GM13976 (cell line): ENCODE measurements at regions not wholly inside any gene's neighbourhood (a gene's known extent, or its start where the extent isn't known, plus 50 kb on each side); places are given as distances from the start of the nearest gene placed in this dataset.

Experiments
- DNase-seq: peaks from one replicate; pipeline ENCODE4 v3.0.0; 2012; ENCODE audit warnings: low spot score
- CTCF ChIP-seq: IDR thresholded peaks from 2 replicates; pipeline ENCODE4 v1.5.1; 2012; ENCODE audit warnings: borderline replicate concordance, mild to moderate bottlenecking; ENCODE audit not compliant: insufficient read depth; ENCODE audit errors: extremely low read depth, missing control alignments, control extremely low read depth
- in situ Hi-C: fragments of 300-500 bp; cut with MboI; formaldehyde crosslinking; loops from one replicate; pipeline ENCODE4 v1.12.0; 2022; ENCODE audit warnings: low sequenced_read_pairs, mixed read lengths, inconsistent platforms; ENCODE audit not compliant: unreplicated experiment

DNA sequence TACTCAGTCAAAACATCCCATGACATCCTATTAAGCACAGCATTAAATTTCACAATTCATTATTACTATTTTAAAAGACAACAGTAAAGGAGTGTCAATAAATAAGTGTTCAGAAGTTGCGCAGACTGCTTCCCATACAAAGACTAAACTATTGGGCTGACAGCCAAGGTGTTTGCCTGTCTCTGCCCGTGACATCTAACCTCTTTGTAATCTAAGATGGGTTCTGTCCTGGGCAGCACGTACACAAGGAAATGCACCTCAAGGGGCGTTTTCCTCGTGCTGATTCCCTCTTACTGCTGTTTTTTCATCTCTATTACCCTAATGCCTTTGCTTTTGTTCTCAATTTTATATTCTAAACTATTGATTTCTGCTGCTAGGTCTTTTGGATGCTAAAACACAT is 216.3 kb downstream of the NHLRC3 start:
- DNase-seq: no peak
- in situ Hi-C loops: no loop called here
- no peak for TF ChIP-seq CTCF

DNA sequence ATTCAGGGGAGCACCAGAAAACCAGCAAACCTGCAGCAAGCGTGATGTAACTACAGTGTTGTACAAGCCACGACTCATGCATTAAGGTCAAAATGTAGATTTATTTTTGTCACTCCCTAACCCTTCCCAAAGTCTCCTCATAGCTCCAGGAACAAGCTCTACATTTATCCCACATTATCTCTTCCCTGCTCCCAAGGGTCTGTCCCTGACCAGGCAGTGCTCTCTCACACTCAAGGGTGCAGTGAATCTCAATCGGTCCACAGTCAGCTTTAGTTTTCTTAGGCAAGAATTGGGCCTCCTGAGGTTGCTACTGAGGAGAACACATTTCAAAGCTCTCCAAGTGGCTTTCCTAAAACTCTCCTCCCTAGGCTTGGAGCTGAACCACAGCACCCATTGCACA is 219.4 kb downstream of the NHLRC3 start:
- no peak for TF ChIP-seq CTCF
- DNase-seq: no peak
- in situ Hi-C loops: no loop called here

DNA sequence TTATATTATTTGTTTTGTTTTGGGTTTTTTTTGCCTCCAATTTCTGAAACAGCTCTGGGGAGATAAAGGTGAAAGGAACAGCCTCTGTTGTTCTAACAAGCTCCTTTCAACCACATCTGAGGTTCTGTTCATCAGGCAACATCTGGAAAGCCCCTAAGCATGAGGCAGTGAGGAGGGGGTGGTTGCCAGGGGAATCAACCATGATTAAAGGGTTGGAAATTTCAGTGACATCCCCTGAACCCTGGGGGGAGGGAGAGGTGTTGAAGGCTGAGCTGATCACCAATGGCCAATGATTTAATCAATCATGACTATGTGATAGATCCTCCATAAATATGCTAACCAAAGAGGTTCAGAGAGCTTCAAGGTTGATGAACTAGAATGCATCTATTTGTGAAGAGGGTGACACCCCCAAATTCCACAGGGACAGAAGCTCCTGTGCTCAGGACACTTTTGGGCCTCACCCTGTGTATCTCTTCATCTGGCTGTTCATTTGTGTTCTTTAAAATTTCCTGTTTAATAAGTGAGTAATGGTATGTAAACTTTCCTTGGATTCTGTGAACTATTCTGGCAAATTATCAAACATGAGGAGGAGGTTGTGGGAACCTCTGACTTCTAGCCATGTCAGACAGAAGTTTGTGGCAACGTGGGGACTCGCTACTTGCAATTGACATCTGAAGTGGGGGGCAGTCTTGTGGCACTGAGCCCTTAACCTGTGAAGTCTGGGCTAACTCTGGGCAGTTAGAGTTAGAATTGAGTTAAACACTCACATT is 221.3 kb downstream of the NHLRC3 start:
- in situ Hi-C loops: no loop called here
- TF ChIP-seq CTCF: no peak
- DNase-seq: peak; percentile 15

DNA sequence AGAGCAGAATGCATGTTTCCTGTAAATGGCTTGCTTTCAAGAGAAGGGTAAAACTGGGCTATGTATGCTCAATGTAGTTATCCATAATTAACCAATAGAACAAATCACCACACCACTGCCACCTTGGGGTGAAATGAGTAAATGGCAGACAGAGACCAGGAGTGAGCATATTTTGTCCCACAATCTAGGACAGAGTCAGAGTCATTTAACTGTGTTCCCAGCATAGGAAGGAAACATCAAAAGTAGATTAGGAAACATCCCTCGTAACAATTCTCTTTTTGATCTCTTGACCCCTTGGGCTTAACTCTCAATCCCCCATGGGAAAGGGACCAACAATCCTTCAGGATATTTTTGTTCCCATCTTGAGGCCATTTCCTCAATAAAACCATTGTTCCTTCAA is 224.8 kb downstream of the NHLRC3 start:
- TF ChIP-seq CTCF: peak; percentile 64
- in situ Hi-C loops: no loop called here
- peak; percentile 61 for DNase-seq

DNA sequence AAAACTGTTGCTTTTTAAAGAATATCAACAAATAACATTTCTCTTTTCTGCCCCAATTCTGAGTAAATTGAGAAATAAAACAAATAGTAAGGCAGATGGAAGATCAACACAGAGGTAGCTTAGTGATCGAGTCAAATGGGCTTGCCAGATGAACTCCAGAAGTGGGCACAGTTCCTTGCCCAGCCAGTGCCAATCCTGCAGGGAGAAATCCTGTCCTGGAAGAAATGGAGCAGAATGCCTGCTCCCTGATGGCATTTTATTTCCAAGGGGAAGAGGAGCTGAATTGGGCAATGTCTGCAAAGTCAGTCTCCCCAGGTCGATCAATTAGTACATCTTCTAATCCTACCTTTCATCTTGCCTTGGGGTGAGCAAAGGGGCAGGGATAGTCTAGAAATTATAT is 225.3 kb downstream of the NHLRC3 start:
- DNase-seq: no peak
- in situ Hi-C loops: no loop called here
- TF ChIP-seq CTCF: no peak

GRCh38 chr13:39266426-39266825 is 228.2 kb downstream of the NHLRC3 start:
- in situ Hi-C loops: no loop called here
- TF ChIP-seq CTCF: no peak
- no peak for DNase-seq

- TF ChIP-seq CTCF: no peak
- no peak for DNase-seq
- in situ Hi-C loops: no loop called here
Measured at GRCh38 chr13:39268398-39268797, 230.1 kb downstream of the NHLRC3 start.
